ENCODE measurements at regions not wholly inside any gene's neighbourhood (a gene's known extent, or its start where the extent isn't known, plus 50 kb on each side); places are given as distances from the start of the nearest gene placed in this dataset.

DNA sequence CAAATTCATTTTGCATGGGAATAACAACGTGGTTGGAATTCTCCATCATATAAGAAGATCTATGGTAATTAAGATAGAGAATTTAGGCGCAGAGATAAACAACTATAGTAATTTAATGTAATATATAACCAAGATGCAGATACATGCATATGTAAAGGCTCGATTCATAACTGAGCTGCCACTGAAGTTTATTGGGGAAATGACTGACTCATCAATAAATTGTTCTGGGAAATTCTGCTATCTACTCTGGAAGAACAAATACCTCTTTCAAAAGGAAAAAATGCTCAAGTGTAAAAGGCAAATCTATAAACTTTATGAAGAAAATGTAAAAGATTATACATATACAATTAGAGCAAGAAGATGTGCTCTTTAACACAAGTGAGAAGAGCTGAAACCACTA, 596.4 kb downstream of the MMUT start:
- no TSS peak for BruUV-seq (replicated peaks)
- DNase-seq (ENCODE audit: low read depth, low spot score) (no peak), FAIRE-seq (no peak), ATAC-seq (no peak)
- Histone ChIP-seq H4K20me1 (ENCODE audit: control insufficient read depth, insufficient read depth) (no peaks in the 10 kb centered on the region), H3K9ac (ENCODE audit: control insufficient read depth, insufficient read depth, low read length) (no peak overlapping the region), H3K4me1 (ENCODE audit: control insufficient read depth, insufficient read depth, low read length) (no peaks in the 10 kb centered on the region), H3K27ac (ENCODE audit: control insufficient read depth, insufficient read depth) (no peak overlapping the region), H3K79me2 (ENCODE audit: control insufficient read depth, insufficient read depth, low read length) (no peaks in the 10 kb centered on the region), H3K4me2 (ENCODE audit: control insufficient read depth, insufficient read depth) (no peak overlapping the region), H3K27me3 (replicated peaks in 1 of 2; ENCODE audit: control insufficient read depth in 2 of 2, insufficient read depth in 2 of 2, low read length in 1 of 2) (no peaks in the 10 kb centered on the region), H3K4me3 (no peak overlapping the region), H3K9me3 (replicated peaks; ENCODE audit: control insufficient read depth, insufficient read depth, low read length) (no peaks in the 10 kb centered on the region), H3K36me3 (ENCODE audit: control insufficient read depth in 2 of 2, insufficient read depth in 2 of 2, low read length in 1 of 2) (no peaks in the 10 kb centered on the region), H2AFZ (ENCODE audit: control insufficient read depth, low read depth, low read length) (no peak overlapping the region)
- in situ Hi-C loops (cut with MboI) (no loop called here), intact Hi-C loops (cut with micrococcal nuclease; ENCODE audit: unreplicated experiment) (no loop called here)
- POLR2A ChIA-PET: no interaction called here
- WGBS (ENCODE audit: insufficient coverage, insufficient replicate concordance, low lambda C conversion rate, missing lambda C conversion rate): 12% methylated on average over 3 of the region's 3 CpGs
- SMC1A ChIA-PET (ENCODE audit: uncharacterized antibody, unreplicated experiment): no interaction called here
- RAD21 ChIA-PET (ENCODE audit: unreplicated experiment): no interaction called here
- CTCF ChIA-PET: no interaction called here
- TF ChIP-seq SIN3A (IDR thresholded peaks at IDR 0.05; ENCODE audit: low read depth, low read length) (no peak), CUX1 (IDR thresholded peaks at IDR 0.05; ENCODE audit: insufficient replicate concordance, low read depth, low read length) (no peak), WRNIP1 (IDR thresholded peaks at IDR 0.05; ENCODE audit: borderline replicate concordance, low read depth, low read length) (no peak), RAD51 (IDR thresholded peaks at IDR 0.05) (no peak), GATAD2B (conservative IDR thresholded peaks at IDR 0.05; ENCODE audit: low read depth) (no peak), HCFC1 (IDR thresholded peaks at IDR 0.05; ENCODE audit: low read length) (no peak), NFIC (IDR thresholded peaks at IDR 0.05; ENCODE audit: low read depth, low read length) (no peak), ESRRA (IDR thresholded peaks at IDR 0.05; ENCODE audit: low read length) (no peak), GABPA (IDR thresholded peaks at IDR 0.05; ENCODE audit: low read depth) (no peak), ZNF384 (IDR thresholded peaks at IDR 0.05; ENCODE audit: borderline replicate concordance, low read depth, low read length) (no peak), LARP7 (IDR thresholded peaks at IDR 0.05) (no peak), ZNF207 (IDR thresholded peaks at IDR 0.05; ENCODE audit: borderline replicate concordance) (no peak), ATF7 (IDR thresholded peaks at IDR 0.05; ENCODE audit: low read depth) (no peak), MEF2A (IDR thresholded peaks at IDR 0.05; ENCODE audit: insufficient read depth, low read depth, low read length) (no peak), IKZF2 (IDR thresholded peaks at IDR 0.05) (no peak)
- TF ChIP-seq, protein P1, sequence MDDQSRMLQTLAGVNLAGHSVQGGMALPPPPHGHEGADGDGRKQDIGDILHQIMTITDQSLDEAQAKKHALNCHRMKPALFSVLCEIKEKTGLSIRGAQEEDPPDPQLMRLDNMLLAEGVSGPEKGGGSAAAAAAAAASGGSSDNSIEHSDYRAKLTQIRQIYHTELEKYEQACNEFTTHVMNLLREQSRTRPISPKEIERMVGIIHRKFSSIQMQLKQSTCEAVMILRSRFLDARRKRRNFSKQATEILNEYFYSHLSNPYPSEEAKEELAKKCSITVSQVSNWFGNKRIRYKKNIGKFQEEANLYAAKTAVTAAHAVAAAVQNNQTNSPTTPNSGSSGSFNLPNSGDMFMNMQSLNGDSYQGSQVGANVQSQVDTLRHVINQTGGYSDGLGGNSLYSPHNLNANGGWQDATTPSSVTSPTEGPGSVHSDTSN (IDR thresholded peaks at IDR 0.05; ENCODE audit: insufficient replicate concordance, low read depth, low read length): no peak
- TF ChIP-seq, protein P2, sequence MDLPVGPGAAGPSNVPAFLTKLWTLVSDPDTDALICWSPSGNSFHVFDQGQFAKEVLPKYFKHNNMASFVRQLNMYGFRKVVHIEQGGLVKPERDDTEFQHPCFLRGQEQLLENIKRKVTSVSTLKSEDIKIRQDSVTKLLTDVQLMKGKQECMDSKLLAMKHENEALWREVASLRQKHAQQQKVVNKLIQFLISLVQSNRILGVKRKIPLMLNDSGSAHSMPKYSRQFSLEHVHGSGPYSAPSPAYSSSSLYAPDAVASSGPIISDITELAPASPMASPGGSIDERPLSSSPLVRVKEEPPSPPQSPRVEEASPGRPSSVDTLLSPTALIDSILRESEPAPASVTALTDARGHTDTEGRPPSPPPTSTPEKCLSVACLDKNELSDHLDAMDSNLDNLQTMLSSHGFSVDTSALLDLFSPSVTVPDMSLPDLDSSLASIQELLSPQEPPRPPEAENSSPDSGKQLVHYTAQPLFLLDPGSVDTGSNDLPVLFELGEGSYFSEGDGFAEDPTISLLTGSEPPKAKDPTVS (IDR thresholded peaks at IDR 0.05; ENCODE audit: low read depth, low read length): no peak
- TF ChIP-seq, protein P3, sequence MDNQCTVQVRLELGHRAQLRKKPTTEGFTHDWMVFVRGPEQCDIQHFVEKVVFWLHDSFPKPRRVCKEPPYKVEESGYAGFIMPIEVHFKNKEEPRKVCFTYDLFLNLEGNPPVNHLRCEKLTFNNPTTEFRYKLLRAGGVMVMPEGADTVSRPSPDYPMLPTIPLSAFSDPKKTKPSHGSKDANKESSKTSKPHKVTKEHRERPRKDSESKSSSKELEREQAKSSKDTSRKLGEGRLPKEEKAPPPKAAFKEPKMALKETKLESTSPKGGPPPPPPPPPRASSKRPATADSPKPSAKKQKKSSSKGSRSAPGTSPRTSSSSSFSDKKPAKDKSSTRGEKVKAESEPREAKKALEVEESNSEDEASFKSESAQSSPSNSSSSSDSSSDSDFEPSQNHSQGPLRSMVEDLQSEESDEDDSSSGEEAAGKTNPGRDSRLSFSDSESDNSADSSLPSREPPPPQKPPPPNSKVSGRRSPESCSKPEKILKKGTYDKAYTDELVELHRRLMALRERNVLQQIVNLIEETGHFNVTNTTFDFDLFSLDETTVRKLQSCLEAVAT (IDR thresholded peaks at IDR 0.05): no peak

Measured in GM12878 (cell line).